ENCODE measurements at regions not wholly inside any gene's neighbourhood (a gene's known extent, or its start where the extent isn't known, plus 50 kb on each side); places are given as distances from the start of the nearest gene placed in this dataset.

GRCh38 chr15:29403772-29404171 lies 134.2 kb upstream of the NSMCE3 start:
- Histone ChIP-seq H3K36me3 (replicated peaks; ENCODE audit: insufficient read depth, low read depth) (no peaks in the 10 kb centered on the region), H3K27me3 (no peaks in the 10 kb centered on the region), H3K79me2 (no peaks in the 10 kb centered on the region), H3K9me2 (replicated peaks; ENCODE audit: insufficient read depth) (no peaks in the 10 kb centered on the region), H3K4me1 (ENCODE audit: insufficient read depth) (no peaks in the 10 kb centered on the region), H4K20me1 (ENCODE audit: insufficient read depth, poor library complexity, severe bottlenecking) (no peaks in the 10 kb centered on the region), H3K4me3 (no peak overlapping the region), H3K4me2 (no peak overlapping the region), H3K27ac (no peak overlapping the region), H2AFZ (no peak overlapping the region), H3K9me3 (ENCODE audit: low read depth) (no peaks in the 10 kb centered on the region)
- 38% methylated on average over 7 of the region's 8 CpGs for WGBS (ENCODE audit: low lambda C conversion rate, missing lambda C conversion rate)
- no peak for DNase-seq (ENCODE audit: low spot score)
- TF ChIP-seq EZH2 (IDR thresholded peaks at IDR 0.05; ENCODE audit: borderline replicate concordance) (no peak), CTCF (IDR thresholded peaks at IDR 0.05; ENCODE audit: poor library complexity) (peak; percentile 14), EZH2phosphoT487 (IDR thresholded peaks at IDR 0.05; ENCODE audit: low read depth, severe bottlenecking, unreplicated experiment) (no peak)

DNA sequence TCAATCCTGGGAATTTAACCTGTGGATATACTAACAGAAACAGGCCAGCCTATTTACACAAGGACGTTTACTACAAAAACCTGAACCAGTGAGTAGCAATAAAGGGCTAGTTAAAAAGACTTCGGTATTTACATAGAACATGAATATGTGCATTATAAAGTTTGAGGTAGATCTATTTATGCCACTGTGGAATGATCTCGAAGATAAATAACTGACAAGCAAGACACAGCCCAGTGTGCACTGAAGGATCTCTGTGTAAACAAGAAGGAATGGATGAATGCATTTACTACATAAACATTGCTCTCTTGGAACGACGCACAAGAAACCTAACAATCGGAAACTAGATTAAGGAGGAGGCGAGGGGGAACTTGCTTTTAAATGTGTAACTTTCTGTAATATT lies 132.0 kb upstream of the NSMCE3 start:
- Histone ChIP-seq H3K79me2 (no peaks in the 10 kb centered on the region), H3K4me3 (no peak overlapping the region), H4K20me1 (ENCODE audit: insufficient read depth, poor library complexity, severe bottlenecking) (no peaks in the 10 kb centered on the region), H3K9me3 (ENCODE audit: low read depth) (no peaks in the 10 kb centered on the region), H3K27me3 (no peaks in the 10 kb centered on the region), H3K9me2 (replicated peaks; ENCODE audit: insufficient read depth) (no peaks in the 10 kb centered on the region), H3K27ac (no peak overlapping the region), H2AFZ (no peak overlapping the region), H3K4me1 (ENCODE audit: insufficient read depth) (no peaks in the 10 kb centered on the region), H3K4me2 (no peak overlapping the region), H3K36me3 (replicated peaks; ENCODE audit: insufficient read depth, low read depth) (no peaks in the 10 kb centered on the region)
- WGBS (ENCODE audit: low lambda C conversion rate, missing lambda C conversion rate): 29% methylated on average over 7 of the region's 7 CpGs
- no peak for DNase-seq (ENCODE audit: low spot score)
- peak; percentile 65 for TF ChIP-seq EZH2phosphoT487 (IDR thresholded peaks at IDR 0.05; ENCODE audit: low read depth, severe bottlenecking, unreplicated experiment)
- no peak for TF ChIP-seq EZH2 (IDR thresholded peaks at IDR 0.05; ENCODE audit: borderline replicate concordance)

DNA sequence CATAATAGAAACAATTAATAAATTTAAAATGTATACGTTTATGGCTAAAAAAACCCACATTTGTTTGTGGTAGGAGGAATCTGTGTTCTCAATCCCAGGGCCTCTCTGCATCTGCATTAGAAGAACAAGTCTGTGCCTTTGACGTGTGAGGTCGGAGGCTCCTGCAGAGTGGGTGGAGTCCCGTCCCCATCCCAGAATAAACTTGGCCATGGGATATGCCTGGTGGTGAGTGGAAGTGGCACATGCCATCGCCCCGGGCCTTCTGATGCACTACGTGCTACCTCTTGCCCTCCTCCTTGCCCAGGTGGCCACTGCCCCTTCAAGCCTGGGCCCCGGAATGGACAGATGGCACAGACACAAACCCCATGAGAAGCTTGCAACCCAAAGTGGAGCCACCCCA lies 131.1 kb upstream of the NSMCE3 start:
- no peaks in the 10 kb centered on the region for H4K20me1 ChIP-seq (ENCODE audit: insufficient read depth, poor library complexity, severe bottlenecking)
- H3K4me2 ChIP-seq: no peak overlapping the region
- no peak for DNase-seq (ENCODE audit: low spot score)
- no peaks in the 10 kb centered on the region for H3K79me2 ChIP-seq
- H3K4me1 ChIP-seq (ENCODE audit: insufficient read depth): no peaks in the 10 kb centered on the region
- no peaks in the 10 kb centered on the region for H3K27me3 ChIP-seq
- H3K27ac ChIP-seq: no peak overlapping the region
- no peak for TF ChIP-seq EZH2phosphoT487 (IDR thresholded peaks at IDR 0.05; ENCODE audit: low read depth, severe bottlenecking, unreplicated experiment)
- TF ChIP-seq CTCF (IDR thresholded peaks at IDR 0.05; ENCODE audit: poor library complexity): no peak
- TF ChIP-seq EZH2 (IDR thresholded peaks at IDR 0.05; ENCODE audit: borderline replicate concordance): no peak
- H3K36me3 ChIP-seq (replicated peaks; ENCODE audit: insufficient read depth, low read depth): no peaks in the 10 kb centered on the region
- H3K9me3 ChIP-seq (ENCODE audit: low read depth): no peaks in the 10 kb centered on the region
- no peak overlapping the region for H3K4me3 ChIP-seq
- WGBS (ENCODE audit: low lambda C conversion rate, missing lambda C conversion rate): 76% methylated on average over 8 of the region's 8 CpGs
- H2AFZ ChIP-seq: no peak overlapping the region
- H3K9me2 ChIP-seq (replicated peaks; ENCODE audit: insufficient read depth): no peaks in the 10 kb centered on the region

DNA sequence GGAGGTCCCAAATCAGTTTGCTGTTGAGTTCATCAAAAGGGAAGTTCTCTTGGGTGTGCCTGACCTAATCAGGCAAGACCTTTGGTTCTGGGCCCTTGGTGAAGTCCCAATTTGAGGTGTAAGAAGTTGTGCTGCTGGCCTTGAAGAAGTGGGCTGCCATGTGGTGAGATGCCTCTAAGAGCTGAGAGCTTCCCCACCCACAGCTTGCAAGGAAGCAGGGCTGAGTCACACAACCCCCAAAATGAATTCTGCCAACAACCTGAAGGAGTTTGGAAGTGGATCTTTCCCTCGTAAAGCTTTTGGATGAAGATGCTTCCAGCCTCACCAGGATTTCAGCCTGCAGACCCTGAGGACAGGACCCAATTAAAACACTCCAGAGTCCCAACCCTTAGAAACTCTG lies 129.3 kb upstream of the NSMCE3 start:
- Histone ChIP-seq H3K4me1 (ENCODE audit: insufficient read depth) (no peaks in the 10 kb centered on the region), H3K9me3 (ENCODE audit: low read depth) (no peaks in the 10 kb centered on the region), H3K79me2 (no peaks in the 10 kb centered on the region), H3K4me2 (no peak overlapping the region), H3K27ac (no peak overlapping the region), H4K20me1 (ENCODE audit: insufficient read depth, poor library complexity, severe bottlenecking) (no peaks in the 10 kb centered on the region), H3K4me3 (no peak overlapping the region), H3K27me3 (no peaks in the 10 kb centered on the region), H3K9me2 (replicated peaks; ENCODE audit: insufficient read depth) (no peaks in the 10 kb centered on the region), H2AFZ (no peak overlapping the region), H3K36me3 (replicated peaks; ENCODE audit: insufficient read depth, low read depth) (no peaks in the 10 kb centered on the region)
- WGBS (ENCODE audit: low lambda C conversion rate, missing lambda C conversion rate): 77% methylated on average over 1 of the region's 1 CpG
- TF ChIP-seq EZH2 (IDR thresholded peaks at IDR 0.05; ENCODE audit: borderline replicate concordance) (no peak), EZH2phosphoT487 (IDR thresholded peaks at IDR 0.05; ENCODE audit: low read depth, severe bottlenecking, unreplicated experiment) (no peak), CTCF (IDR thresholded peaks at IDR 0.05; ENCODE audit: poor library complexity) (no peak)
- DNase-seq (ENCODE audit: low spot score): no peak
